ENCODE measurements at regions not wholly inside any gene's neighbourhood (a gene's known extent, or its start where the extent isn't known, plus 50 kb on each side); places are given as distances from the start of the nearest gene placed in this dataset.
"Not testable (repeated sequence)": the region's sequence is repeated elsewhere in the genome, so short reads cannot be mapped to it uniquely, and the experiment has no call there.

- not testable (repeated sequence) for DNase-seq (ENCODE audit: low spot score)
Observed at GRCh38 chrX:46223499-46223898, 321.7 kb downstream of the ZNF674 start.

GRCh38 chrX:46220822-46221221, 324.4 kb downstream of the ZNF674 start:
- DNase-seq (ENCODE audit: low spot score), result no peak

- DNase-seq (ENCODE audit: low spot score), result no peak
Observed at GRCh38 chrX:46218373-46218772, 326.8 kb downstream of the ZNF674 start.

DNA sequence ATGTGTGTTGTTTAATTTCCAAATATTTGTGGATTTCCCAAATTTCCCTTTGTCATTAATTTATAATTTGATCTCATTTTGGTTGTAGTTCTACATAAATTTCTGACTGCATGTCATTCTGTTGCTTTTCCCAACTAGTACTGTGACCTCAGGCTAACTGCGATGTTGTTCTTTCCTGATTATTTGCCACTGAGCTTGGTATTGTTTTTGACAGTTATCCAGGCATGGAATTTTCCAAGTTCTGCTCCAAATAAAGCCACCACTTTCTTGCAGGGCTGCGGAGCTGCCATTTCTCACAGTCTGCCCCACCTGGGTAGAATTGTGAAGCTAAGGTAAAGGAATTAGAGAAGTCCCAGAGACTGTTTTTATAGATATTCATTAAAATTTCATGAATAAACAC, 328.8 kb downstream of the ZNF674 start:
- no peak for DNase-seq (ENCODE audit: low spot score)

DNA sequence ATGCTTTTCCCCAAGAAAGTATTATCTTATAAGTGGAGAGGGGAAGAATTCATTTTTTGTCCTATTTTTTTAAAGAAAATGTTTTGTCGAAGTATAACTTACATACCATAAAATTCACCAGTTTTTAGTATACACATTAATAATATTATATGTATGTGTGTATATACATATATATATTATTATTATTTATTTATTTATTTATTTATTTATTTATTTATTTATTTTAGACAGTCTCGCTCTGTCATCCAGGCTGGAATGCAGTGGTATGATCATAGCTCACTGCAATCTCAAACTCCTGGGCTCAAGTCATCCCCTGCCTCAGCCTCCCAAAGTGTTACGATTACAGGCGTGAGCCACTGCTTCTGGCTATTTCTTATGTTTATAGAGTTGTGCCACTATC, 334.1 kb downstream of the ZNF674 start:
- no peak for DNase-seq (ENCODE audit: low spot score)

DNA sequence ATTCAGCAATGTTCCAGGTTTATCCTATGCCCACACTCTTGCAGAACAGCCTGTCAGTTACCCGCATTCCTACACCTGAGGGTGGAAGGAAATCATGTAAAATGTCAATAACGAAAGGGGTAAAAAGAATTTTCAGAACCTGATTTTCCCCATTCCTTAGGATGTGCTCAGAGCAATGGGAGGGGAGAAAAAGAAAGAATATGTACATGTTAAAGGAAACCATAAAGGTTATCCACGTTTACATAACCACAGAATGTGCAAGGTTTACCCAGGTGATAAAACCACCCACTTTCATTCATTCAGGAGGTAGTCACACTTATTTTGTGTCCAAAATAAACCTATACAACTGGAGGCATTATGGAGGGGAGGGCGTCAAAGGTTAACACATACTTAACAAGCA, 335.5 kb downstream of the ZNF674 start:
- no peak for DNase-seq (ENCODE audit: low spot score)

GRCh38 chrX:46209037-46209436, 336.2 kb downstream of the ZNF674 start:
- no peak for DNase-seq (ENCODE audit: low spot score)

DNA sequence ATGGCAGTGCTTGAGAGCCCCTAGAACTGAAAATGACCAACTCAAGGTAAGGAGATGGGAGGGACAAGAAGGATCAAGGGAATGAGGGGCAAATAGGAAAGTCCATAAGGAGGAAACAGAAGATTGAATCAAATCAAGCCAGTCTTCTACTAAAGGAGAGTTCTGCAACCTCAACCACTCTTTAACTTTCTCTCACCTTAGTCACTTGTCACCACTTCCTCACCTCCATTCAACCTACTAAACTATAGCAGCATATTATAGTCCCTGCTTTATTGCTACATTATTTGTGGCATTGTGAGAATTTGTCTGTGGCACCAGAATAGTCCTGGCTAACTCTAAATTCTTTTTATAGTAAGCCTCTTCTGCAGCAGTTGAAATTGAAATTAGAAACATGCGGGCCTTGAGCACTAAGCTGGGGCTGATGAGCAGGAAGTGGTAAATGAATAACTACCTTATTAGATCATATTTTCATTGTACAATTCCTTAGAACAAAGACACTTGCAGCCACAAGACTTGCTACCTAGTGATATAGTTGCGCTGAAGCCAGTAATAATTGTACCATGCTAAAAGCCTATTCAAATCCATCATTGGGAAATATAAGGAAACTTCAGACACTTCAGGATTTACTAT, 336.9 kb downstream of the ZNF674 start:
- peak; percentile 44 for DNase-seq (ENCODE audit: low spot score)

DNA sequence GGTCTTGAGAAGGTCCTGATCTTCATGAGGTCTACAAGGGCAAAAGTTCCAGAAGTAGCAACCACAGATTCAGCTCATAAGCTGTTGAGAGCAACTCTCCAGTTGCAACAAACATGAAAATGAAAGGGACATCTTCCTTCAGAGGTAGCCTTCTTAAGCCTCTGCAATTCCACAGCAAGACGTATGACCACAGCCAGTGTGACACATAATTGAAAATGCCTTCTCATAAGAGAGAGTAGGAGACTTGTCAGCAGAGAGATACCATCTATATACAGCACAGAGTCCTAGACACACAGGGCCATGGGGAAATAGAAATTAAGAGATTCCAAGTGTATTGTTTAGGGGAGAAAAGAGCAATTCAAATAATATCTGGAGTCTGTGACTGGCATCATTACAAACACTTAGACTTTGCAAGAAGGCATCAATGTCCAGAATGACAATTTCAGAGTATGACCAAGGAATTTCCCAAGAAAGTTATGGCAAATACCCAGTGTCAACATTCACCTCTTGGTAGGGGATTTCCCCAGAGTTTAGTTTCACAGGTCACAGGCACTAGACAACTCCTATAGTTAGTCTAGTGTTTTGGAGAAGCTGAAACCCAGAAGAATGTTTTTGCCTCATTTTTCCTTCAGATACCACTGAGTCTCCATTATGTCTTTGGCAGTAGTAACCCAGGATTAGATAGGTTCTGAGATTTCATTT, 340.3 kb downstream of the ZNF674 start:
- DNase-seq (ENCODE audit: low spot score), result no peak

GRCh38 chrX:46202733-46203514, 342.3 kb downstream of the ZNF674 start:
- no peak for DNase-seq (ENCODE audit: low spot score)

DNA sequence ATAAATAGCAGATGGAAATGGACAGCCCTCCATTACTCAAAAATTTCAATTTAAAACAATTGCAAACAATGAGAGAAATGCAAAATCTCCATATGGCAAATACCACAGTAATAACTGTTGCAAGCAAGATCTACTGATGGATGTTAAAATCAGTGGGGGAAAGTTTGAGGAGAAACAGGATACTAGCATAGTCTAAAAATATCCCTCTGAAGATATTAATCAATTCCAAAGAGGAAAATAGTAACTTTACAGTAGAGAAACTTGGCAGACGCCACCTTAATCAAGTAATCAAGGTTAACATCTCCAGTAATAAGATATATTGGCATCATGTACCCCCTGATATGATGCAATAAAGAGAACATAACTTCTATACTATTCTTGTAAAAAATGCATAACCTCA, 344.8 kb downstream of the ZNF674 start:
- no peak for DNase-seq (ENCODE audit: low spot score)

DNA sequence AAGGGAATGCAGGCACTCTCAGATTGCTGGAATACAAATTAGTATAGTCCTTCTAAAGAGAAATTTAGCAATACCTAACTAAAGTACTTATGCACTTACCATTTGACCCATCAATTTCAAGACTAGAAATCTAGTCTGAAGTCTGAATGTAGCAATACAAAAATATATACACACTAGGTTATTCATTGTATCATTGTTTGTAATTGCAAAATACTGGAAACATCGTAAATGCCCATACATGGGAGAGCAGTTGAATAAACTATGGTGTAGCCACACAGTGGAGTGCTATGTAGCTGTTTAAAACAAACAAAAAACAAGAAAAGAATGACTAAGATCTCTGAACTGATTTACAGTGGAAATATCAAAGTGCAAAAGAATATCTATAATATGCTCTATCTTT, 346.4 kb downstream of the ZNF674 start:
- DNase-seq (ENCODE audit: low spot score), result no peak

DNA sequence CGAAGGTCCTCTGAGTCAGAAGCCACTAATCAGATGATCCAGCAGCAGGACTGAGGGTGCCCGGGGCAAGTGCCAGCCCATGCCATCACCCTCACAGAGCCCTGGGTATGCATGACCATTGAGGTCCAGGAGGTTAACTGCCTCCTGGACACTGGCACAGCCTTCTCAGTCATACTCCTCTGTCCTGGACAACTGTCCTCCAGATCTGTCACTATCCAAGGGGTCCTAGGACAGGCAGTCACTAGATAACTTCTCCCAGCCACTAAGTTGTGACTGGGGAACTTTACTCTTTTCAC, 358.5 kb downstream of the ZNF674 start:
- DNase-seq (ENCODE audit: low spot score), result not testable (repeated sequence)

DNA sequence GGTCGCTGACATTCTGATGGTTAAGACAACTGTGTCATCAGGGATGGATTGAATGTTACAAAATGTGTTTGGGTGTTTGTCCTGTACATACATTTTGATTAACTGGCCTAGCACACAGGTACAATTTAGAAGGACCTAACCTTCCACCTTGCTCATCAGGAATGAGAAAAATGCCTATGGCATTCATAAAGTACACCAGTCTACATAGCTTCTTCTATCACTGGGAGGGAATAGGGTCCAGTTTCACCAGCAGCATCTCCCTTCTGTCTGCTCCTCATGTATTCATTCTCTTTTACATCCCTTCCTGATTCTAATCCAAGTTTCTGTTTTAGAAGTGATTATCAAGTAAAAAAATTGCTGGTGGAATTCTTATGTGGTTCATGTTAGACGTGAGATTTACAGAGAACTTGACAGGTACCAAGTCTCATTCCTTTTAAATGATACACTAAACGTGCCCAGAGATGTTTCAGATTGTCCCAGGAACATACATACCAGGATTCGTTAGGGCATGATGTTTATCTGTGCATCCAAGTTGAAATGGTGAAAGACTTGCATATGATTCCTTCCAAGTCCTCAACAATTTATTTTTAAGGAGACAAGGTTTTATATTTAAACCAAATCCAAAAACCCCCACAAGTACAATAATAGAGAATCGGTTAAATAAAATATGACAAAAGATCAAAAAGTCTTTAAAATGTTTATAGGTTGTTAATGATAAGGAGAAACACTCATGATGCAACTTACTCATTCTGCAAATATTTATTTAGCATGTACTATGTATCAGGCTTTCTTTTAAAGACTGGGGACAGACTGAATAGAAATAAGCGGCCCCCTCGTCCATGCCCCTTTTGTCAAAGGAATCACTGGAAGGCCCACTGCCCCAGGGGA, 359.1 kb downstream of the ZNF674 start:
- DNase-seq (ENCODE audit: low spot score), result no peak

DNA sequence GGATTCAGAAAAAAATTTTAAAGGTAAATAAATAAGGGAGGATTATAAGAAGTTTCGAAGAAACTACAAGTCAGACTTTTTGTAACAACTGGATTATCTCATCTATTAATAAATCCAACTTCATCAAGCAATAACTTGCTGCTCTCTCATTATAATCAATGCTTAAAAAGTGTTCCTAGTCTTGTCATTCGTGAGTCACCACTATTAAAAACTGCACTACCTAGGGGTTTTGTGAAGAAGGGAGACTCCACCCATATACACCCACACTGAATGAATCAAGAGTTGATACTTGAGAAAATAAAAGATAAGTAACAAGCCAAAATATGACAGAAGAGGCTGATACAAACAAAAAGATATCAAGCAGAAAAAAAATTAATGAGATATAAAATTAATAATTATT, 360.5 kb downstream of the ZNF674 start:
- no peak for DNase-seq (ENCODE audit: low spot score)

- peak; percentile 29 for DNase-seq (ENCODE audit: low spot score)
Observed at GRCh38 chrX:46180258-46180687, 364.9 kb downstream of the ZNF674 start.

GRCh38 chrX:46179748-46180147, 365.5 kb downstream of the ZNF674 start:
- DNase-seq (ENCODE audit: low spot score), result no peak

DNA sequence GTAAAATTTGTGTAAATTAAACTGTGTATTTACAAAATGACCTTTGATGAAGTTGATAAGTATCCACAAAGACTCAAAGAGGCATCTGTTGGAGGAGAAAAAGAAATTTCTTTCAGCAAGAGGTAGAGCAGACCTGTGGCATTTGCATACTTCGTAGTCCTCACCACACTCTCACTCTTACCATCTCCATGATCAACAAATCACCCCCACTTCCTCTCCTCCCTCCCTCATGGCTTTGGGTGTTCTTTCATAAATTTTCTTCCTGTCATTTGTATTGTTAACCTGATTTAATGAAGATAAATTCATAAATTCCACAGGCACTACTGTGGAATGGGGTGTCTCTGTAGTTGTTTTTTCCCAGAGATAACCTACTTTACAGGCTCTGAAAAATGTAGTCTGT, 366.5 kb downstream of the ZNF674 start:
- no peak for DNase-seq (ENCODE audit: low spot score)

DNA sequence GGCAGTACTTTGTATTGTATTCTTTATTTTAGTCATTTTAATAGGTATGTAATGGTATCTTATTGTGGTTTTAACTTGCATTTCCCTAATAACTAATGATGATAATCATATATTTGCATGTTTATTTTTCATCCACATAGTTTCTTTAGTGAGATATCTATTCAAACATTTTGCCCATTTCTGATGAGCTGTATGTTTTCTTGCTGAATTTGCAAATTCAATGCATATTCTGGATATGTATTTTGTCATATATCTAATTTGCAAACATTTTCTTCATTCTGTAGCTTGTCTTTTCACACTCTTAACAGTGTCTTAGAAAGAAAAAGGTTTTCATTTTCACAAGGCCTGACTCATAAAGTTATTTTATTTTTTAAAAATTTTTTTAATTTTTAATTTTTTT, 372.1 kb downstream of the ZNF674 start:
- DNase-seq (ENCODE audit: low spot score), result no peak

DNA sequence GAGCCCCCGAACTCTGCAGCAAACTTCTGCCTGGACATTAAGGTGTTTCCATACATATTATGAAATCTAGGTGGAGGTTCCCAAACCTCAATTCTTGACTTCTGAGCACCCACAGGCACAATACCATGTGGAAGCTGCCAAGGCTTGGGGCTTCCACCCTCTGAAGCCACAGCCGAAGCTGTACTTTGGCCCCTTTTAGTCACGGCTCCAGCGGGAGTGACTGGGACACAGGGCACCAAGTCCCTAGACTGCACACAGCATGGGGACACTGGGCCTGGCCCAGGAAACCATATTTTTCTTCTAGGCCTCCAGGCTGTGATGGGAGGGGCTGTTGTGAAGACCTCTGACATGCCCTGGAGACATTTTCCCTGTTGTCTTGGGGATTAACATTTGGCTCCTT, 373.8 kb downstream of the ZNF674 start:
- DNase-seq (ENCODE audit: low spot score), result not testable (repeated sequence)

DNA sequence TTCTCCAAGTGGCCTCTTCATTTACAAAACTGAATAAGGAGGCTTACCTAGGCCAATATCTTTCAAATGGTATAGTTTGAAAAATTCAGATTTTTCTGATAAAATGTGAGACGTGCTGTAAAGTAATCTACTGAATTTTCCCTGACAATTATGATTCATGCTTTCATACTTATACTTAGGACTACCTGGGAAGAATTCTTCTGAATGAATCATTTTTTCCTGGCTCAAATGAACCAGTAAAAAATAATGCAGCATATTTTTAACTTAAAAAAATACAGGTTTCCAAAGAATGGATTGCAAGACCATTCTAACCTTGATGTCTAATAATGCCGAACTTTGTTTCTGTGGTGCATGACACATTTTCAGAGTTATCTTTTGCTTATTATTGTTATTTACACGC, 375.4 kb downstream of the ZNF674 start:
- no peak for DNase-seq (ENCODE audit: low spot score)

DNA sequence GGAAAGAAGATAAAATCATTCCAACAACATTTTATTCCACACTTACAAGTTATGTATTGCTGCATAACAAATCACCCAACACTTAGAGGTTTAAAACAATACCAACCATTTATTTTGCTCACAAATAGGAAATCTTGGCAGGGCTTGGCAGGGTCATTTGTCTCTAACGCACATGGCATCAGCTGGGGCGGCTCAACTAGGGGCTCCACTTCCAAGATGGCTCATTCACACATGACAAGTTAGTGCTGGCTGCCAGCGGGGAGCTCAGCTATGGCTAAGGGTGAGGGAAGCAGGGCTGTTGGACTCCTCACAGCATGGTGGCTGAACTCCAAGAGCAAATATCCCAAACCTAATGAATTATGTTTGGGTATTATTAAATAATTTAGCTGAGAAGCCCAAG, 377.0 kb downstream of the ZNF674 start:
- no peak for DNase-seq (ENCODE audit: low spot score)
